Suppressor macrophage (primary cell): ENCODE measurements at regions not wholly inside any gene's neighbourhood (a gene's known extent, or its start where the extent isn't known, plus 50 kb on each side); places are given as distances from the start of the nearest gene placed in this dataset.

ENCODE experiments used
- DNase-seq, 4 experiments: peaks; one replicate each; pipeline ENCODE4 v3.0.0-alpha.2; 2020 to 2022

DNA sequence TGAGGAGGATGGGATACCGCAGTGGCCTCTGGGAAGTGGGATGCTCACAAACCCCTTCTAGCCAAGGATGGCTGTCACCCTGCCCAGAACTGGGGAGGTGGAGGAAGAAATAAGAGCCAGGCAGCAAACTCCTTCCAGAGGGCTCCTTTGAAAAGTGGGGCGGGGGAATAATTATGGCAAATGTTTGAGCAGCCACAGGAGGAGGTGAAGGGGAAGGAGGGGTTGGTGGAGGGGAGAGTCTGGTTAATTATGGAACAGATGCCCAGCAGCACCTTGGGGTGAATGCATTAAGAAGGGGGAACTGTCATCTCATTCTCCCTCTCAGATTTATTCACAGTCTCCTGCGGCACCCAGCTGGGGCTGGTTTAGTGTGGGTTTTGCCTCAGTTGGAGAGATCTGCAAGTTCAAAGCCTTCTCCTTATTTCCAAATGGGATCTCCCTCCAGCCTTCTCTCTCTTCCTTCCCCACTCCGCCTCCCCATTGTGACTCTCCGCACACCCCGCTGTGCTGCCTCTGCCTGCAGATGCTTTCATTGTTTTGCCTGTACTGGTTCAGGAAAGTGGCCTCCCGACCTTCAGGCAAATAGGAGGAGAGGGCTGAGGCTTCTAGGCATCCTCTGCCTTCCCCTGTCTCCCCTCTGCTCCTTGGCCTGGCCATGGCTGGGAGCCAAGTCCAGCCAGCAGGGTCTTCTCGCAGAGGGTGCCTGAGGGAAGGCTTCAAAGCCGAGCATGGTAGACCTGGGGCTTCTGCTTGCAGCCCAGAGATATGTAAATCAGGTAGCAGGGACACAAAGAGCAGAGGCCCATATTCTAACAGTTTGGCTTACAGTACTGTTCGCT is 457.2 kb upstream of the MEX3C start:
- no peak for DNase-seq

DNA sequence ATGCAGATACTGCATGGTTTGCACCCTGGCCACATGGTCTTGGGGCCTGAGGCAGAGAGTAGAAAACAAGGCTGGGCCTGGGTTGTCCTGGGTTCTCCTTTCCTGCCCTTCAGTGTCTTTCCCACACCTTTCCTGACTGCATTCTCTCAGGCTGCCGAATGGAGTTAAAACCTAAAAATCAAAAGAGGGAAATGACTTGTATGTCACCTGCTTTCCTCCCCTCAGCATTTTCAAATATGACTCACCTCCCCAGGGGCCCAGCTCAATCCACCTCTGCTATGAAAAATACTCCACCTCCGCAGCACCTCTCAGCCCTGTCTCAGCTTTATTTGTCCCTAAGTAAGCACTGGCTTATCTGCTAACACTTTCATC is 457.8 kb upstream of the MEX3C start:
- no peak for DNase-seq

- no peak for DNase-seq
Measured at GRCh38 chr18:51656249-51656648, 458.8 kb upstream of the MEX3C start.

- no peak for DNase-seq
Measured at GRCh38 chr18:51658436-51658835, 461.0 kb upstream of the MEX3C start.

DNA sequence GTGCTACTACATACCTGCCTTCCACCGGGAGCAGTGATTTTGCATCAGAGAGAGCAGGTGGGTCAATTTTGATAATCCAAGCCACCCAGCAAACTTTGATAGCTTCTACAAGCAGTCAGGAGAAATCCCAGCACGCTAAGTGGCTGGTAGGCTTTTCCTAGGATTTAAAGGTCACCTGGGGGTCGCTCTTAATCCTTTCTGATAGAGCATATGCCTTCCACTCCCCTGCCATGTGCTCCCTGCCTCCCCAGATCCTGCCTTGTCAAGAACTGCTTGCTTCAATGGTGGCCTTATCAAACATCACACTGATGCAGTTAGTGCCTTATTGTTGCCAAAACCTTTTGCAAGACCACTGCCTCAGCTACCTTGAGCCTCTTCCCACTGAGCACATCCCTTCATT is 462.3 kb upstream of the MEX3C start:
- no peak for DNase-seq

DNA sequence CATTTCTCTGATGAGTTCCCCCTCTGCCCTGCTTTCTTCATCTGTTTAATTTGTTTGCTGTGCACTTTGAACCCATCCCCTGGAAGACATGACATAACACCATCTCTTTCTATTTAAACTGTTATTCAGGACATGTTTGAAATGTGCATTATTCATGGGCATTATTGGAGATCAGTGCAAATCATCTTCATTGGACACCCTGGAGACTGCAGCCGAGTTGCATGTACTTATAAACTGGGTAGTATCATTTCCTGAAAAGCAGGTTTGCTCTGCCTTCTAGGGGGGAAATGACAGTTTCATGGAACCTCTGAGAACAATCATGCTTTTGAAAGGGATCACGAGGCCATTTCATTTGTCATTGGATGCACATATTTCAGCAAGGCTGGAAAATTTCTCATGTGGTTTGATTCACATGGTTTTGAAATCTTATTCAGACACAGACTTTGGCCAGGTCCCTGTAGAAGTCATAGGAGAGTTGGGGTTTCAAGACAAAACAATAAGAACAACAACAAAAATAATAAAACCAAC is 462.8 kb upstream of the MEX3C start:
- no peak for DNase-seq

DNA sequence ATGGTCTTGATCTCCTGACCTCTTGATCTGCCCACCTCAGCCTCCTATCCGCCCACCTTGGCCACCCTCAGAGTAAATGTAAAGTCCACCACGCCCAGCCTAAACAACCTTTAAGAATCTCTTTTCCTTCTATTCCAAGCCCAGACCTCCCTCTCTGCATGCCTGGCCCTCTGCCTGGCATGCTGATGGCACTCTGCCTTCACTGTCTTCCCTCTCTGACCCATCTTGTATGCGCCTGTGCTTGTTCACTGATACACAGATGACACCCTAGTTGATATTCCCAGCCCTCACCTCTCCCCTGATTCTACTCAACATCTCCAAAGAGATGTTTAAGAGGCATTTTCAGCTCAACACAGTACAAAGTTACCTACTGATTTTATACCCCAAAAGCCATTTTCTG is 466.8 kb upstream of the MEX3C start:
- no peak for DNase-seq

DNA sequence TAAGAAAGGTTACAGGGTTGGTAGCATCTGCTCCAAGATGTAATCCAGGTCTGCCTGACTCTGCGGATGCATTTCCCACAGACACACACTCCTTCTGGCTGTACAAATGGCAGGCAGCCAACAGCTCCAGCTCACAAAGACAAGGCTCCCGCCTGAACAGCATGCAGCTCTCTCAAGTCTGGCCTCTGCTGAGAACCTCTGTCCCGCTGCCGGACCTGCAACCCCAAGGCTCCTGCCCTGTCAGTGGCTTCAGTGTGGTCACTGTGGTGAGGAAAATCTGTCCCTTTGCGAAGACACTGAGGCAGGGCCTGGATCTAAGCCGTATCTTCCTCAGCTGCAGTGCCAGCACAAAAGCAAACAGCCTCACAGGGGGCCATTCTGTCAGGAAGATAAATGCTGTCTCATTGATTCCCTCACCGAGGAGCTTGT is 469.3 kb upstream of the MEX3C start:
- DNase-seq = no peak

DNA sequence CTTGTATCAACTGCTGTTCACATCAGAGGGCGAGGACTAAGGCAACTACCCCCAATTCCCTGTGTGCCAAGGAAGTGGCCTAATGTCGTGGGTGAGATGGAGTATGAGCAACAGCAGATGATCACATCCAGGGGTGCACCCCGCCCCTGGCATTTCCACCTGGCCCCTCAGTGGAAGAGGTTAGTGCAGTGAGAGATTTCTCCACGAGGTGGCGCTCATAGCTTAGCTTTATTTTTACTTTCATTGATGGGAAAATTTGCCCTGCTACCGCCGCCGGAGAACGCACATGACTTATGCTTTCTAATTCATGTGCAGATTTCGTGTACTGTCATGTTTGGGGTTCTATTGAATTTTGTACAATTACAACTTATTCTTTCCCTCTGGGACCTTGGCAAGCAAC is 470.6 kb upstream of the MEX3C start:
- peak; percentile 55 to 77 (median 62) for DNase-seq

DNA sequence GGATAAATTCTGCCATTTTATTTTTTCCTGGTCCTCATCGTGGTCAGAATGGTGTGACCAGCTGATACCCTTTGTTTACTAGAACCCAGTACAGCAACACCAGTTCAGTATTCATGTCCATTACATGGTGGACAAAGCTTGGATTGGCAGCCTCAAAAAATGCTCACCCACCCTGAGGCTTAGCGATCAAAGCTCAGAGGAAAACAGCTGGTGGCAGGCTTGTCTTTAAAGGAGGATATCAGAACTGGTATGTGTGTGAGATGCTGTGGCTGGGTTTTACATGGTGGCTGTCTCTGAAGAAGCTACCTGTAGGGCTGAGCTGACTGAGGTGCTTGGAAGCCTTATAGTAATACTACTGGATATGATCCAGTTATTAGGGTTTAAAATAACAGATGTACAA is 471.1 kb upstream of the MEX3C start:
- DNase-seq = no peak

DNA sequence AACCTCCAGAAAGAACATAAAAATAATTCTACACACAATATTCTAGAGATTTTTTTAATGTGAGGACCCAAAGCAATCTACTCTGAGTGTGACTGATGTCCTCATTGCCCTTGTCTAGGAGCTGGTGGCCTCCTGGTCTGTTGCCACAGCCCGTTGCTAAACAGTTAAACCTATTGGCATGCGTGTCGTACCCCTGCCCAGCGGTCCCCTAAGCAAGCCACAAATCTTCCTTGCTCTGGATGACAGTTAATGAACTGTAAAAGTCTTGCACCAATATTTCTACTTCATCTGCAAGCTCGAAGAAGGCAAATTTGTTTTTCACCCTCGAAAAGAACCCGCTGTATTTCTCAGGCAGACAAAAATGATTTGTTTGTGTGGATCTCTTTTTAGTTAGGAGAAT is 489.1 kb upstream of the MEX3C start:
- no peak for DNase-seq

DNA sequence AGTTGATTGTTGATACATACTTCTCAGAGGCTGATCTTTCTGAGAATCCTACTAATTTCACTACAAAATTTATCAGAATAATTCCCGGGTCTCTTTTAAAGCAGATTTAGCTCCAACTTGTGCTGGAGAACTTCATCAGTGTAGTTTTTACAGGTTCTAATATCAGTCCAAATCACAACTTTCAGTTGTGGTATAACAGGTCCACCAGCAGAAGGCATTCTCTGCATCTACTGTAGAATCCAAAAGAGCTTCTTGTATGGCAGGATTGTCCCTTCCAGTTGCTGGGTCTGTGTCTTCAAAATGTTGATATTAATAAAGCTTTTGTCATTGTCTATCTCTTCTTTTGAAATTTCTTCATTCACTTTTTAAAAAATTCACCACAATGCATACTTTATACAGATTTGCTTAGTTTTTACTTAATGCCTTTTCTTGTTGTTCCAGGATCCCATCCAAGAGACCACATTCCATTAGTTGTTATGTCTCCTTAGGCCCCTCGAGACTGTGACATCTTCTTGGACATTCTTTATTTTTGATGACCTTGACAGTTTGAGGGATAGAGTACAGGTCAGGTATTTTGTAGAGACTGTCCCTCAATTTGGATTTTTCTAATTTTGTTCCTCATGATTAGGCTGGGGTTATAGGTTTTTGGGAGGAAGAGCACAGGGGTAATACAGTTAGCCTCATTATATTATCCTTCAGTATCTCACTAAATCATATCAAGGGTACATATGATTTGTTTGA is 490.5 kb upstream of the MEX3C start:
- DNase-seq = no peak

DNA sequence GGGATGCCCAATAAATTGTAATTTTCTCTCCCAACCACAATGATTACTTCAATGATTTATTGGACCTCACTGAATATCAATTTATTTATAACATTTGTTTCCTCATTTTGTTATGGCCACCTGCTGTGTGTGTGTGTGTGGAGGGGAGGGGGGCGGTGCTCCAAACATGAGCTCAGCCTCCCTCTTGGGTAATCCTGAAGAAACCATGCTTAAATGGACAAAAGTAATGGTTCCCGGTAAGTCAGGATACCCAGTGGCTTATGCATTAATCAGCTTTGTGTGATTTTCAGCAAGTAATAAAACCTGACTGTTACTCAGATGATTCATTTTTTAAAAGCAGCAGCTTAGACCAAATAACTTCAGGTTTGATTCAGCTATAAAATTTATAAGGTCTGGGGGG is 495.1 kb upstream of the MEX3C start:
- no peak for DNase-seq

DNA sequence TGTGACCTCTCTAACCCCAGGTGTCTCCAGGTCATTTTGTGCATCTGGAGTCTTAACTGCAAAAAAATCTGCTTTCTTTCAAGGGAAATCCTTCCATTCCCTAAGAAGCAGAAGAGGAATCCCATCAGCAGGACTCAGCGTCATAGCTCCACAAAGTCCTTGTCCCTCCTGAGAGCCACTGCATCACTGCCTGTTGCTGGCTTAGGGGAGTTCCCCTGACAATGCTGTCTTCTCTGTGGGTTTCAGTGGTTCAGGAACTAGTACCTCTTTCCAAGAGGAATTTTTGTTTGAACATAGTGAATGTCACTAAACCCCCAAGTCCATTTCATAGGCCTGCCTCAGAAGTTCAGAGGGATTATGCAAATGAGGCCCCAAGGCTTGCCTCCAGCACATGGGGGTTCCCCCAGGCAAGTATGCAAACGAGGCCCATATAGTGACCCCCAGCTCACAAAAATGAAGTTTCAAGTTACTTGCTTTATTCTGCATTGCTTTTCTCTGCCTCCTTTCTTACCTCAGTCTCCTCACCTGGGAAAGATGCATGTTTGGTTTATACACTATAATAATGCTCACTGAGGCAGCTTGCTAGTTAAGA is 513.9 kb upstream of the MEX3C start:
- DNase-seq = no peak

GRCh38 chr18:51712821-51713220 is 515.3 kb upstream of the MEX3C start:
- DNase-seq = no peak

GRCh38 chr18:51716277-51716676 is 518.8 kb upstream of the MEX3C start:
- DNase-seq = no peak

- DNase-seq = no peak
Measured at GRCh38 chr18:51721388-51721787, 523.9 kb upstream of the MEX3C start.

- no peak for DNase-seq
Measured at GRCh38 chr18:51721996-51722395, 524.5 kb upstream of the MEX3C start.

DNA sequence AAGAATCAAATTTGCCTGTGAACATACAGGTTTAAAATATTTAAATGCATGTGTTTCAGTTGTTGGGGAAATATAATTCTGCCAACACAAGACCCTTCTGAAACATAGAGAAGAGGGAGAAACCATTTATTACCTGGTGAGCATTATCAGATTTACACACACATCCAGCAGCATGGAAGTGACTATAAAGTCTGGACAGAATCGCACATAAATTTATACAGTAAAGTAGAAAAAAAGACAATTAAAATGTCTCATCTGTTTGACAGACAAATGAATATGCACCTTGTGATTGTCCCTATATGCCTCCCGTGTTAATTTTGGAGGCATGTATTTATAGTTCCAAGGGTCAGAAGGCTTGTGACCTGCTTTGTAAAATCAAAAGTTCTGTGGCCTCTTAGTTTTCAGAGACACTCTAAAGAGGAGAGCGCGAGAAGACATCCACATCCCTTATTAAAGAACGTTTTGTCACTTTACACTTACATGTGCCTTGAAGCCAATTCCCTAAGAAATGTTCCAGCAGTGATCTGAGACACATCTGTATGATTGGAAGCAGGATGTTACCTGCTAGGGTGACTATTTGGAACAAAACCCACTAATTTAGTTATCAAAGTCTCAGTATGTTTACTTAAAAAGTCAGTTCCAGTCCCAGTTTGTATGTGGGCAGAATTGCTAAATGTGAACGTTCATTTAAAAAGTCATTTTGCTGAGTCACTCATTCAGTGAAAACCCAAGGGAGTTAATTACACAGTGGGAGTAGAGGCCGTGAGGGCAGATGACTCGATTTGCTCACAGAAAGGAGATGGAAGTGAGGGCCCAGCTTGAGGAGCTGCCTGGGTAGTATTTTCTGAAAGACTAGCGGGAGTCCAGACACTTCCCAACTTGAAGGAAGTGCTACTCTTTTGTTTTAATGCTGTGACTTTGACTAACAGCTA is 527.6 kb upstream of the MEX3C start:
- DNase-seq = no peak

- no peak for DNase-seq
Measured at GRCh38 chr18:51726614-51727013, 529.1 kb upstream of the MEX3C start.

GRCh38 chr18:51727780-51728179 is 530.3 kb upstream of the MEX3C start:
- no peak for DNase-seq

DNA sequence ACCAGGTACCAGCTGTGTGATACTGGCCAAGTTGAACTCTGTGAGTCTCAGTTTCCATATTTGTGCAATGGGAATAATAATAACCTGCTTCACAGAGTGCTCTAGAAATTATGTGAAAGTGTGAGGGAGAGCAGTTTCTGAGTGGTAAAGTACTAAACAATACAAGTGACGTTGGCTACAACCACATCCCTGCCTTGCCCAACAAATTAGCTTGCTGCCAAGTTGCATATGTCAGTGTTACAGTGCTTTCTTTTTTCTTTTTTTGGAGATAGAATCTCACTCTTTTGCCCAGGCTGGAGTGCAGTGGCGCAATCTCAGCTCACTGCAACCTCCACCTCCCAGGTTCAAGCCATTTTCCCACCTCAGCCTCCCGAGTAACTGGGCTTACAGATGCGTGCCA is 533.6 kb upstream of the MEX3C start:
- DNase-seq = no peak
